GM18508 (cell line): ENCODE measurements at regions not wholly inside any gene's neighbourhood (a gene's known extent, or its start where the extent isn't known, plus 50 kb on each side); places are given as distances from the start of the nearest gene placed in this dataset.

Experiments used
- ATAC-seq: cut with Tn5 transposase; IDR thresholded peaks from one replicate; pipeline ENCODE4 v1.9.1; 2021; ENCODE audit warnings: moderate number of reproducible peaks; ENCODE audit not compliant: insufficient read depth, unreplicated experiment

- ATAC-seq = no peak
Observed at GRCh38 chr5:74221413-74221812, 419.1 kb downstream of the ENC1 start.

DNA sequence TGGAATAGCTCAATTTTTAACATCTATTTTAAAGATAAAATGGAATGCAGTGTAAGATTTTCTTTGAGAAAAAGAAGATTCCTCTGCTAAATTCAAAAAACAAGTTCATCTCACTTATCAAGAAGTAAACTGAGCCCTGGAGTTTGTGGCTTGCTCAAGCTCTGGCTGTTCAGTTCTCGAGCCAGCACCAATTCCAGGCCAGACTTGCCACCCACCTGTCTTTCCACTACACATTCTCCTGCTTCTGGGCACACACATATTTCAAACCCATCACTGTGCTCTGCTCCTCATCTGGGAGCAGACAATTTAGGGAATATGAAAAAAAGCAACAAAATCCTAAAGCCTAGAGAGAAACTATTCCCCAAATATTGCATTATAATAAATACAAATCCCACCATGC lies 424.5 kb downstream of the ENC1 start:
- no peak for ATAC-seq

- ATAC-seq = no peak
Observed at GRCh38 chr5:74212336-74212735, 428.2 kb downstream of the ENC1 start.

DNA sequence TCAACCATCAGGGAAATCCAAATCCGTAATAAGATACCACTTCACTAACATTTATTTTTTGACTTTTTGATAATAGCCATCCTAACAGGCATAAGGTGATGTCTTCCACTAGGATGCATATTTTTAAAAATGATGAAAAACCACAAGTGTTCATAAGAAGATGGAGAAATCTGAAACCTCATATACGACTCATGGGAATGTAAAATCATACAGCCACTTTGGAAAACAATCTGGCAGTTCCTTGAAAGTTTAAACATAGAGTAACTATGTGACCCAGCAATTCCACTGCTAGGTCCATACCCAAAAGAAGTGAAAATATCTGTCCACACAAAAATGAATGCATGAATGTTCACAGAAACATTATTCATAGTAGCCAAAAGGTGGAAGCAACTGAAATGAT lies 431.0 kb downstream of the ENC1 start:
- no peak for ATAC-seq

- ATAC-seq = no peak
Observed at GRCh38 chr5:74206579-74207550, 433.7 kb downstream of the ENC1 start.

DNA sequence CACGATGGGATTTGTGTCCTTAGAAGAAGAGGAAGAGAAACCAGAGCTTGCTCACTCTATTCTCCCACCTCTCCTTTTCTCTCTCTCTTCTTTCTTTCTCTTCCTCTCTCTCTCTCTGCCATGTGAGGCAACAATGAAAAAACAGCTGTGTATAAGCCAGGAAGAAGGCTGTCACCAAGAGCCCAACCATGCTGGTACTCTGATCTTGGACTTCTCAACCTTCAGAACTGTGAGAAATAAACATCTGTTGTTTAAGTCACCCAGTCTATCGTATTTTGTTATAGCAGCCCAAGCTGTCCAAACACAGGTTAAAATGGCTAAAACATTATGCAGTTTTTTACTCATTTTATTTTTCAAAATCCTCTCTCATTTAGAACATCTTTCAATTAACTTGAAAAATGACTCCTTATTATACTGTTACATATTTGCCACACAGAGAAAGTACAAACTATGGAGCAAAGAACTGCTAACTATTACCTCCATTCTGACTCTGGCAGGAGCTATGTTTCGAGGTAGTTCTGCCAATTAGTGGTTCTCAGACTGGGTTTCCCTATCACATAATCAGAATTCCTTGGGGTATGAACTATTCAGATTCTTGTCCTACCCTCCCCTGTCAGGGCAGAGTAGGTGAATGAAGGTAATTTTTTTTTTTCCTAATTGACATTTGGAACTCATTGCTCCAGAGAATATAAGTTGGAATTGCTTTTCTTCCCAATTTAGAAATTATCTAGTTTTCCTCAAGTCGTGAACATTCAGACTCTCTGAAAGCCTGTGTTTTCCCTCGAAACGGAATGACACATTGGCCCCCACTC lies 434.6 kb downstream of the ENC1 start:
- ATAC-seq = no peak

- ATAC-seq = peak; percentile 67
Observed at GRCh38 chr5:74201334-74202081, 439.0 kb downstream of the ENC1 start.

DNA sequence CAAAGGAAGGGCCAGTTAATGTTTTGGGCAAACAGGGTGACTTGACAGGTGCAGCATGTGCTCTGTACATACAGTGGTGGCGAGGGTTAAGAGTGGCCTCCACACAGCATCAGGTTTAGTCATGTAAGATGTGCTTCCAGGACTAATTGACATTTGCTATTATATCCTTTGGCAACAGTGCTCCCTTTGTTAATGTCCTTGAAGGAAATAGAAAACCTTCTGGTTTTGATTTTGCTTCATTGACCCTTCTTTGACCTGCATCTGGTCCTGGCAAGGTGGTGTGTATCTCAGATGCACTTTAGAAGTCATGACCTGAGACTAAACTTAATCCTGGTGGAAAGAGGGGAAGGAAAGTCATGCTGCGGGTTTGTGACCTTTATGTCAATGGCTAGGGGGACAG lies 440.0 kb downstream of the ENC1 start:
- ATAC-seq = no peak

DNA sequence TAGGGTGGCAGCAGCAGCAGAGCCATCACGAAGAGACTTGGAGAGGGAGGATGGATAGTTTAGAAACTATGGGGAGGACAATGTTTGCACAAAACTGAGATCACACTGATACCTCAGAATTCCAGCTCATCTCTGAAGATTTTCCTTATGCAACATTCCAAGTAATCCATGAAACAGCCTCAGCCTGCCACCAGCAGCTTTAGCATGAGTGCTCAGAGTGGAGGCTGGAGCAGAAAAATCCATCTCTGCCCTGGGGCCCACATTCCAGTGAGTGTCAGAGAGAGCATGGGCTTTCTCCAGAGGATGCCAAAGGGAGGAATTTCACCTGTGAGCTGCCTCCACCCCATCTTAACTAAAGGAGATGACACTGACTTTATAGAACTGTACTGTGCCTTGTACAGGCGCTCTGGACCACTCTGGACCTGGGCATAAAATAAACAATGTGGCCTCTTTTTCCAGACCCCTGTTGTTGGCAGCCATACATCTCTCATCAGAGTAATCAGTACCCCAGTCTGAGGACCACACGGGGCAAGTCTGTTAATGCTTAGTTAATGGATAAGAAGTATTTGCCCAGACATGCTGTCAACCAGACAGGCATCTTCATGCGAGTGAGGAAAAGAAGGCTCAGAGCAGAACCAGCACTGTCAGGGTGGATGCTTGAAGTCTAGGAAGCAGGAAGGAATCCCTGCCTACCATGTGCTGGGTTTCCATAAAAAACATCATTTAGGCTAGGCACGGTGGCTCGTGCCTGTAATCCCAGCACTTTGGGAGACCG lies 440.9 kb downstream of the ENC1 start:
- no peak for ATAC-seq

DNA sequence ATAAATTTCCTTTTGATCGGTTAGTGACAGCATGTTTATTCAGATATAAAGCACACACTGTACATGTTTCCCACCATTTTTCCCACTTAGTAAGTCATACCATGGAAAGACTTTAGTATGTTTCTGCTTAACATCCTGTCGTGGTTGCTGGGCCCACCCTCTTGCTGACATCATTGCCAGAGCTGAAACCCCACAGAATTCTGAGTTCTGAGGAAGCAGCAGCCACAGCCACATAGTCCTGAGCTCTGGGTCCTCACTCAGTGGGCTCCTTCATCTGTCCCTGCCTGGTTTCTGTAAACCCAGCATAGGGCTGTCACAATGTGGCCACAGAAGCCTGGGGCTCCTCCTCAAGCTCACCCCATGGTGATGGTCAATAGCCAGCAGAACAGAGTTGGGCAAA lies 441.5 kb downstream of the ENC1 start:
- ATAC-seq = peak; percentile 32

DNA sequence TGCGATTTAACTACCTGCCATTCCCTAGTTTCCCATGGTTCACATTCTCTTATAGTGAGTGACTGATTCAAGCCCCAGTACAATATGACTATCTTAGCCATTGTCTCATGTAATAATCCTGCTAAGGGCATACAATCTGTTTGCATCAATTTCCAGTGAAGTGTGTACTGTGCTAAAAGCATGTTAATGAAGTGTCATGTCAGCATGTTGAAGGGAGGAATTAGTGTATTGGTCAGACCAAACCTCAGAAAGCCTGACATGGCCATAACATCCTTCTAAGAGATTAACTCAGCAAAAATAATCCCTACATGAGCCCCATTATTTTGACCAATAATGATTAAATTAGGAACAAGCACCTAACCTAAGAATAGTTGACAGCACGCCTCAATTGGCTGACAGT lies 442.4 kb downstream of the ENC1 start:
- no peak for ATAC-seq

DNA sequence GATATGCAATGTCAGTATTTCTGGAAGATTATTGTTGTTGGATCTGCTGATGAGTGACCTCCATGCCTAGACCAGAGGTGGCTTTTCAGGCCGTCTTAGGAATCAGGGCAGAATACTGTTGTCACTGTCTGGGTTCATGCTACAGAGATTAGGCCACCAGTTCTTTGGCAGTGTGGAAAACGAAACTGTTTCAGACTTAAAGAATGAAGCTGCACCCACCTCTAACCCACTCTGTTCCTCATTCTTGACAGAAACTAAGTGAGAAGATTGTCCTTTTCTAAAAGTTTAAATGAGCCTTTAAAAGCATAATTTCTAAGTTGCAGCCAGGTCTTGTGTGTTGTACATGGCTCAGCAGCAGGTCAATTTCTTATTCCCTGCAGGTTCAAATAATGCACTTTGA lies 444.3 kb downstream of the ENC1 start:
- peak; percentile 46 for ATAC-seq

DNA sequence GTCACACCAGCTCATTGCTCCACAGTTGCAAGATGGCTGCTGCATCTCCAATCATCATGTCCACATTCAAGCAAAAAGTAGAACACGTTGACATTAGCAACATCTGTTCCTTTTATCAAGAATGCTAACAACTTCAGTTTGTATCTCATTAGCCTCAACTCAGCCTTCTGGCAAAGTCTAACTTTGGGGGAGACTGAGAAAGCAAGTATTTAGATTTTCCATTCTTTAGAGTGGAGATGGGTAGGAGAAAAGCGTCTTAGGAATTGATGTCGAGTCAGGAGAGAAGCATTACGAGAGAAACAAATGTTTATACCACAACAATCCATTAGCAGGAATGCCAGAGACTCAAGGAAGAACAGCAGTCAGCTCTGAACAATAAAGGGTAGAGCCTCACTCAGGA lies 446.3 kb downstream of the ENC1 start:
- ATAC-seq = no peak

- ATAC-seq = no peak
Observed at GRCh38 chr5:74192606-74193299, 447.8 kb downstream of the ENC1 start.

- ATAC-seq = no peak
Observed at GRCh38 chr5:74188351-74189105, 452.0 kb downstream of the ENC1 start.

GRCh38 chr5:74187757-74188156 lies 452.8 kb downstream of the ENC1 start:
- ATAC-seq = no peak

DNA sequence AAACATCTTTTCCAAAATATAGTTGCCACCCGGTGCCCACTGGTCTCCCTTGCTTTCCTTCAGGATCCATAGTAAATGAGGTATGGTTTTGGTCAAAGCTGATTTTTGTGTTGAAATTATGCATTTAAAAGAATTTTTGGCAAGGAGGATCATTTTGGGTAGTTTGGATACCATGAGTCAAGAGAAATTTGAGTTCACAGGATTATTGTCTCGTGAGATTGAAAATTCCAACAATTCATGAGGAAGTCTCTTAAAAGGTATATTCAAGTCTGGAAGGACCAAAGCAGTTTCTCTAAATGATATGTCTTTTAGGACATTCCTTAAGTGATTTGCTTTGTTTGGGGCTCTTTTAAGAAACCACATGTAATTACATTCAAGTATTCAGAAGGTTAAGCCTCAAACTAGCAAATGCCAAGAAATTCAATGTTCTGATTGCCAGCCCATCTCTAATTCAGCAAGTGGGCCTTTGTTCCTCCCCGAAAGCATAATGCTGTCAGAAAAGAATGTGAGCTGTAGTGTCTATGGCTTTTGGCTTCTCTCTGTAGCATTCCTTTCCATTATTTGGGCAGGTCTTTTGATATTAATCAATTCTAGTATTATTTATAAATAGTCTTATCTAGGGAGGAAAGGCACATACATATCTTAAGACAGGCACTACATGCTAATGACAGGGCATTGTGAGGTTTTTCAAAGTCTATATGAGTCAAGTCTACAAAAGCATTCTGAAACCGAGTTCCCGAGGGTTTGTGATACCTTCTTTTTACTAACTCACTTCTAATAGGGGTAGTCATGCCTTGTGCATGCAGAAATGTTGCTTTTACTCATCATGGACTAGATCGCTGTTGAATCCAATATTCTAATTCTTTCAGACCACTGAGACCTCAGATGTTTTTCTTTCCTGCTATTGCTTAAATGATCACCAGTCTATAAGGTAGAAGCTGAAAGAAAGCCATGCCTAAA lies 453.9 kb downstream of the ENC1 start:
- ATAC-seq = no peak

GRCh38 chr5:74185599-74185998 lies 454.9 kb downstream of the ENC1 start:
- ATAC-seq = no peak
